Astrocyte (in vitro differentiated cells and primary cell): ENCODE measurements at regions not wholly inside any gene's neighbourhood (a gene's known extent, or its start where the extent isn't known, plus 50 kb on each side); places are given as distances from the start of the nearest gene placed in this dataset.

Source experiments
- DNase-seq: peaks from one replicate; pipeline ENCODE4 v3.0.0-alpha.2; 2010; ENCODE audit warnings: low read depth
- FAIRE-seq: peaks from 2 replicates; lab custom pipeline; 2011; peaks lifted over from hg19 to GRCh38; lab: Jason Lieb, UNC
- H2AFZ ChIP-seq: 2 replicates; pipeline ENCODE4 v1.6.0; 2012; ENCODE audit warnings: low read depth, low read length, inconsistent platforms
- H3K27ac ChIP-seq: 2 replicates; pipeline ENCODE4 v1.5.1; 2011; ENCODE audit warnings: low read depth, low read length, inconsistent platforms
- H3K27me3 ChIP-seq: 2 replicates; pipeline ENCODE4 v1.6.0; 2011; ENCODE audit warnings: low read length, inconsistent platforms; ENCODE audit not compliant: insufficient read depth
- H3K36me3 ChIP-seq: 2 replicates; pipeline ENCODE4 v1.5.1; 2011; ENCODE audit warnings: low read length, inconsistent platforms; ENCODE audit not compliant: insufficient read depth
- H3K4me1 ChIP-seq: 2 replicates; pipeline ENCODE4 v1.5.1; 2011; ENCODE audit warnings: low read length, inconsistent platforms; ENCODE audit not compliant: insufficient read depth
- H3K4me2 ChIP-seq: 2 replicates; pipeline ENCODE4 v1.6.0; 2012; ENCODE audit warnings: low read length, inconsistent platforms
- H3K4me3 ChIP-seq: 2 replicates; pipeline ENCODE4 v1.5.1; 2011; ENCODE audit warnings: low read depth, mild to moderate bottlenecking, low read length, inconsistent platforms; ENCODE audit not compliant: insufficient read depth
- H3K79me2 ChIP-seq: 2 replicates; pipeline ENCODE4 v1.6.0; 2012; ENCODE audit warnings: mild to moderate bottlenecking, low read length, inconsistent platforms; ENCODE audit not compliant: insufficient read depth
- H3K9ac ChIP-seq: 2 replicates; pipeline ENCODE4 v1.6.0; 2012; ENCODE audit warnings: mild to moderate bottlenecking, low read length, inconsistent platforms
- H3K9me3 ChIP-seq: 2 replicates; pipeline ENCODE4 v1.5.1; 2012; ENCODE audit warnings: low read depth, mild to moderate bottlenecking, low read length, inconsistent platforms; ENCODE audit not compliant: insufficient read depth
- H4K20me1 ChIP-seq: 2 replicates; pipeline ENCODE4 v1.6.0; 2012; ENCODE audit warnings: low read length, inconsistent platforms; ENCODE audit not compliant: insufficient read depth
- H3K27ac Mint-ChIP-seq: one replicate; pipeline ENCODE4 v1.8.0; 2021; ENCODE audit warnings: mild to moderate bottlenecking, mixed read lengths; ENCODE audit not compliant: unreplicated experiment
- H3K27me3 Mint-ChIP-seq: one replicate; pipeline ENCODE4 v1.8.0; 2021; ENCODE audit warnings: low read depth, mixed read lengths; ENCODE audit not compliant: unreplicated experiment
- H3K36me3 Mint-ChIP-seq: one replicate; pipeline ENCODE4 v1.8.0; 2021; ENCODE audit warnings: low read depth, mixed read lengths; ENCODE audit not compliant: unreplicated experiment
- H3K4me1 Mint-ChIP-seq: one replicate; pipeline ENCODE4 v1.8.0; 2021; ENCODE audit warnings: low read depth, mixed read lengths; ENCODE audit not compliant: unreplicated experiment
- H3K4me3 Mint-ChIP-seq: one replicate; pipeline ENCODE4 v1.8.0; 2021; ENCODE audit warnings: mild to moderate bottlenecking, moderate library complexity, mixed read lengths; ENCODE audit not compliant: unreplicated experiment
- H3K9me3 Mint-ChIP-seq: one replicate; pipeline ENCODE4 v1.8.0; 2021; ENCODE audit warnings: mild to moderate bottlenecking, mixed read lengths; ENCODE audit not compliant: unreplicated experiment
- CTCF ChIP-seq: IDR thresholded peaks from 2 replicates; pipeline ENCODE4 v1.5.1; 2011; ENCODE audit warnings: low read depth, mild to moderate bottlenecking, inconsistent platforms, low read length, moderate library complexity; ENCODE audit not compliant: insufficient read depth
- EZH2 ChIP-seq: IDR thresholded peaks from 2 replicates; pipeline ENCODE4 v1.6.1; 2012; ENCODE audit warnings: mild to moderate bottlenecking, low read length, inconsistent platforms; ENCODE audit not compliant: insufficient read depth

GRCh38 chr5:164772122-164772521, 1266.7 kb downstream of the MAT2B start:
- Histone ChIP-seq H3K4me3 (no peak overlapping the region), H3K4me1 (no peaks in the 10 kb centered on the region), H4K20me1 (no peaks in the 10 kb centered on the region), H3K79me2 (no peaks in the 10 kb centered on the region), H3K36me3 (no peaks in the 10 kb centered on the region), H3K9me3 (no peaks in the 10 kb centered on the region), H3K27ac (no peak overlapping the region), H2AFZ (no peak overlapping the region), H3K27me3 (no peaks in the 10 kb centered on the region), H3K4me2 (no peak overlapping the region), H3K9ac (no peak overlapping the region)
- no peak overlapping the region for H3K4me3 Mint-ChIP-seq
- H3K27ac Mint-ChIP-seq: no peak overlapping the region
- no peaks in the 10 kb centered on the region for H3K4me1 Mint-ChIP-seq
- TF ChIP-seq EZH2 (no peak), CTCF (no peak)
- no peaks in the 10 kb centered on the region for H3K27me3 Mint-ChIP-seq
- H3K9me3 Mint-ChIP-seq: no peaks in the 10 kb centered on the region
- no peaks in the 10 kb centered on the region for H3K36me3 Mint-ChIP-seq
- FAIRE-seq (no peak), DNase-seq (no peak)

GRCh38 chr5:164784230-164784629, 1278.8 kb downstream of the MAT2B start:
- Histone ChIP-seq H3K9me3 (no peaks in the 10 kb centered on the region), H3K27me3 (no peaks in the 10 kb centered on the region), H3K4me2 (no peak overlapping the region), H4K20me1 (no peaks in the 10 kb centered on the region), H3K9ac (no peak overlapping the region), H3K36me3 (no peaks in the 10 kb centered on the region), H3K4me1 (no peaks in the 10 kb centered on the region), H3K27ac (no peak overlapping the region), H2AFZ (no peak overlapping the region), H3K4me3 (no peak overlapping the region), H3K79me2 (no peaks in the 10 kb centered on the region)
- H3K4me1 Mint-ChIP-seq: no peaks in the 10 kb centered on the region
- DNase-seq (no peak), FAIRE-seq (no peak)
- H3K27me3 Mint-ChIP-seq: no peaks in the 10 kb centered on the region
- H3K36me3 Mint-ChIP-seq: no peaks in the 10 kb centered on the region
- H3K27ac Mint-ChIP-seq: no peak overlapping the region
- no peak overlapping the region for H3K4me3 Mint-ChIP-seq
- no peaks in the 10 kb centered on the region for H3K9me3 Mint-ChIP-seq
- TF ChIP-seq EZH2 (no peak), CTCF (no peak)

- Histone ChIP-seq H2AFZ (no peak overlapping the region), H3K9ac (no peak overlapping the region), H3K4me1 (no peaks in the 10 kb centered on the region), H4K20me1 (no peaks in the 10 kb centered on the region), H3K27me3 (no peaks in the 10 kb centered on the region), H3K4me2 (no peak overlapping the region), H3K4me3 (no peak overlapping the region), H3K9me3 (no peaks in the 10 kb centered on the region), H3K36me3 (no peaks in the 10 kb centered on the region), H3K79me2 (no peaks in the 10 kb centered on the region), H3K27ac (no peak overlapping the region)
- FAIRE-seq: no peak
- TF ChIP-seq CTCF (no peak), EZH2 (no peak)
- no peaks in the 10 kb centered on the region for H3K4me1 Mint-ChIP-seq
- no peak overlapping the region for H3K4me3 Mint-ChIP-seq
- no peaks in the 10 kb centered on the region for H3K36me3 Mint-ChIP-seq
- no peaks in the 10 kb centered on the region for H3K27me3 Mint-ChIP-seq
- peaks cover 13% of the 10 kb centered on the region for H3K9me3 Mint-ChIP-seq
- no peak overlapping the region for H3K27ac Mint-ChIP-seq
- DNase-seq: no peak
Measured at GRCh38 chr5:164798110-164798509, 1292.7 kb downstream of the MAT2B start.
